ENCODE measurements at regions not wholly inside any gene's neighbourhood (a gene's known extent, or its start where the extent isn't known, plus 50 kb on each side); places are given as distances from the start of the nearest gene placed in this dataset.

DNA sequence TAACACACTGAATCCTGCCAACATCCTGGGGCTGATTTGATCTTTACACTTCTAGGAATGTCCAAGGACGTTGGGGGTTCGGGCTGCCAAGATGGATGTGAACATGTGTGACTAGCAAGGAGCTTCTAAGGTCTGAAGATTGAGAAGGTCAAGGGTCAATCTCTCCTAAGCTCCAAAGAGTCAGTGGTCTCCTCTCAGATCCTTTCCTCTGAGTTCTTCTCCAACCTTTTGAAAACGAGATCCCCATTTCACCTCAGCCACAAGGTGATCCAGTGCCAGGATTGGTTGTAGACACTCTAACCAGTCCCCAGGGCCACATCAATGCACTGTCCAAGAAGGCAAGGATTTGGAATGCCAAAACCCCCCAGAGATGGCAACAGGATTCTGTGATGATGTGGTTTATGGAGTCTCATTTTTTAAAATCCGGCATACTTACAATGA, 266.8 kb downstream of the NDUFS4 start:
- TF ChIP-seq POLR2A (IDR thresholded peaks at IDR 0.05; ENCODE audit: low read length) (no peak), GATA1 (IDR thresholded peaks at IDR 0.05; ENCODE audit: low read depth, low read length) (no peak)
